ENCODE measurements at regions not wholly inside any gene's neighbourhood (a gene's known extent, or its start where the extent isn't known, plus 50 kb on each side); places are given as distances from the start of the nearest gene placed in this dataset.

DNA sequence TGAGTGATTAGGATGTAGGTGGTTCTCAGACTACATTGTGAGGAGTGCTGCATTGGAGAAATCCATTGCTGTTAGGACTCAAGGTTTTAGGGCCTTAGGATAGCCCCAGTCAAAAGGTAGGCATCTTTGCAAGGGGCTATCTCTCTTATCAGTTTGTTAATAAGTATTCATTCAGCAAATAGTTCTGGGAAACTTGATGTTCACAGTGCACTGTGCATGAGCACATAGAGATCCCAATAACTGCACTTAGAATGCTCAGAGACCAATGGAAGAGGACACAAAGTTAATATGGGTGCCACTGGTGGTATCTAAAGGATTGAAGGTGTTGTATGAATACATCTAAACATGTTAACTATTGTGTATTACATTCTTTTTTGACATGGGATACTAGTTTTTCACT, 131.4 kb downstream of the KIF4B start:
- TF ChIP-seq POLR2A (IDR thresholded peaks at IDR 0.05; ENCODE audit: low read depth, low read length), result no peak
- no peak for TF ChIP-seq POLR2AphosphoS5 (IDR thresholded peaks at IDR 0.05; ENCODE audit: low read depth, low read length)

Data from GM12892 (cell line).